ENCODE measurements at regions not wholly inside any gene's neighbourhood (a gene's known extent, or its start where the extent isn't known, plus 50 kb on each side); places are given as distances from the start of the nearest gene placed in this dataset.

DNA sequence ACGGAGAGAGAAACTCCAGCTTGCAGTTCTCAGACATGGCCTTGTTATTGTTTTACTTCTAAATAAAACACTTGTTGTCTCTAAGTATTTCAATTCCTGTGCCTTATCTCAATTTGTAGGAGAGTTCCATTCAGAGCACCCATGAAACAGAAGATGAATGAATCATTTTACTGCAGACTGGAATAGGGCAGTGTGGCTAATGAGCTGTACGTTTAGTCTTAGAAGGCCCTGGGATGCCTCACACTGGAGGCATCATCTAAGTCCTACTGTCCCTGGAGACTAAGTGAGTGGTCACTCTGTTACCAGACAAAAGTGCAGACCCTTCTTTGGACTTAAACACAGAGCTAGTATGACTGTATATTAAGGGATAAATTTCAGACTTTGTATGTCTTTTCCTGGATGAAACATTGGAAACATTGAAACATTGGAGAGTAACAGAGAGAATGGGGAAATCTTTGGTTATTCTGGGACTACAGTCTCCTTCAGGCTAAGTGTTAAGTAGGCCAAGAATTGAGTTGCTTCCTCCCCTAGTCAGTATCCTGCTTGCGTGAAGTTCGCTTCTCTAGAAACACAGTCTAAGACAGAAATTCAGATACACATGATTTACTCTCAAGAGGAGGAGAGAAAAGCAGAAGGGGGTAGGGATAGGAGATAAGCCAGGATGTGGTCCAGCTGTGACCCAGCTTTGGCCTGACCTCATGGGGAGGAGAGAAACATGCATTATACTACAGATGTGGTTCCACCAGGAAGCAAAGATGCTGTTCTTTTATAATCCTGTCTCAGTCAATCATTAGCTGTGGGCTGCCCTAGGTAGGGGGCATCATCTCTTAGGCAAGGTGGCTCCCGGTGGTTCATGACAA is 167.4 kb upstream of the BMP2 start:
- in situ Hi-C loops (cut with HindIII; ENCODE audit: low sequenced_read_pairs): no loop called here
- DNase-seq (ENCODE audit: low read depth, low spot score): no peak
- H3K4me3 ChIP-seq (ENCODE audit: low read depth, low read length): no peak overlapping the region
- TF ChIP-seq, protein P1, sequence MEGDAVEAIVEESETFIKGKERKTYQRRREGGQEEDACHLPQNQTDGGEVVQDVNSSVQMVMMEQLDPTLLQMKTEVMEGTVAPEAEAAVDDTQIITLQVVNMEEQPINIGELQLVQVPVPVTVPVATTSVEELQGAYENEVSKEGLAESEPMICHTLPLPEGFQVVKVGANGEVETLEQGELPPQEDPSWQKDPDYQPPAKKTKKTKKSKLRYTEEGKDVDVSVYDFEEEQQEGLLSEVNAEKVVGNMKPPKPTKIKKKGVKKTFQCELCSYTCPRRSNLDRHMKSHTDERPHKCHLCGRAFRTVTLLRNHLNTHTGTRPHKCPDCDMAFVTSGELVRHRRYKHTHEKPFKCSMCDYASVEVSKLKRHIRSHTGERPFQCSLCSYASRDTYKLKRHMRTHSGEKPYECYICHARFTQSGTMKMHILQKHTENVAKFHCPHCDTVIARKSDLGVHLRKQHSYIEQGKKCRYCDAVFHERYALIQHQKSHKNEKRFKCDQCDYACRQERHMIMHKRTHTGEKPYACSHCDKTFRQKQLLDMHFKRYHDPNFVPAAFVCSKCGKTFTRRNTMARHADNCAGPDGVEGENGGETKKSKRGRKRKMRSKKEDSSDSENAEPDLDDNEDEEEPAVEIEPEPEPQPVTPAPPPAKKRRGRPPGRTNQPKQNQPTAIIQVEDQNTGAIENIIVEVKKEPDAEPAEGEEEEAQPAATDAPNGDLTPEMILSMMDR (IDR thresholded peaks at IDR 0.05; ENCODE audit: low read depth, low read length): no peak

DNA sequence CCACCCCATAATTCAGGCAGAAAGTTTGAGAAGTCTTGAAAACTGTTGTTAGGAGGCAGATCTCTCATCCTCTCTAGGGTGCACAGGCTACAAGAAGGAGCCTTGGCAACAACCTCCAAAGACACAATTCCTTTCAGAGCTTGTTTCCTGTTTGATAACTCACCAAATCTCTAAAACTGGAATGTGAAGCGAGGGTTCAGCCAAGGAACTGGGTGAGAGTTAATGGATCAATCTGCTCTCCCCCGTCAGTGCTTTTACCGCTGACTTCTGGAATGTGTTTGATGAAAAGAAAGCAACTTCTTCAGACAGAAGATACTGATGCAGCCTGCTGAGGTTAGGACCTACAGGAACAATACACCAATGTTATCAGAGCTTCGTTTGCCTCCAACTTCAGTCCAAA is 171.8 kb upstream of the BMP2 start:
- in situ Hi-C loops (cut with HindIII; ENCODE audit: low sequenced_read_pairs): no loop called here
- peak; percentile 43 for DNase-seq (ENCODE audit: low read depth, low spot score)
- H3K4me3 ChIP-seq (ENCODE audit: low read depth, low read length): no peak overlapping the region
- TF ChIP-seq, protein P1 (IDR thresholded peaks at IDR 0.05; ENCODE audit: low read depth, low read length): no peak

DNA sequence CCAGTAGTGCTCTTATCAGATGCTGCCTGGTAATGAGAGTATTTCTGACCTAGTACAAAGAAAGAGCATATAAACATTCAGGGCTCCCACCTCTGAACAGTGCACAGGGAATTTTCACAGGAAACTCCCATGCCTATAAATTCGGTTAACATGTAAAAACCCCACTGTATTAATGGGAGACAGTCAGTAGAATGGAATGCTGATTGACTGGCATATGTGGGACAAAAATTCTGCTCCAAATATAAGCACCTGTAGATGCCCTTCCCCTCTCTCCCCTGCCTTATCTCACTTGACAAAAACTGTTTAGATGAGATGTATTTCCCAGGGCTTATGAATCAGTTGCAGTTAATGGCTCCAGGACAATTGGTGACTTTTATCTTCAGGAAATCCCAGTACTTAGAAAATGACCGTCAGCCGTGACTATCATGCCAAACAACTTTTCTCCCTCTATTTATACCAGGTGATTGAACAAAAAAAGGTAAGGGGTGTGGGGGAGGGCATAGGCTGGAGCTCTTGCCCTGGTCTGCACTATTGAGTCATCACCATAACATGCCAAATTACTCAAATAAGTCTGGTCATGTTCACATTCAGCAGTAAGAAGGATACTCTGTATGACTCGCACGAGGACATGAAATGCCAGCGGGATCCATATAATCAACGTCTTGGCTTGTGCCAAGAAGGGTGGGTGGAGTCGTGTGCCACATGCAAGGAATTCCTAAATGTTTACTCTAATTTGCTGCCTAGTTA is 176.4 kb upstream of the BMP2 start:
- in situ Hi-C loops (cut with HindIII; ENCODE audit: low sequenced_read_pairs): no loop called here
- peak; percentile 81 for DNase-seq (ENCODE audit: low read depth, low spot score)
- TF ChIP-seq, protein P1 (IDR thresholded peaks at IDR 0.05; ENCODE audit: low read depth, low read length): no peak
- no peak overlapping the region for H3K4me3 ChIP-seq (ENCODE audit: low read depth, low read length)

DNA sequence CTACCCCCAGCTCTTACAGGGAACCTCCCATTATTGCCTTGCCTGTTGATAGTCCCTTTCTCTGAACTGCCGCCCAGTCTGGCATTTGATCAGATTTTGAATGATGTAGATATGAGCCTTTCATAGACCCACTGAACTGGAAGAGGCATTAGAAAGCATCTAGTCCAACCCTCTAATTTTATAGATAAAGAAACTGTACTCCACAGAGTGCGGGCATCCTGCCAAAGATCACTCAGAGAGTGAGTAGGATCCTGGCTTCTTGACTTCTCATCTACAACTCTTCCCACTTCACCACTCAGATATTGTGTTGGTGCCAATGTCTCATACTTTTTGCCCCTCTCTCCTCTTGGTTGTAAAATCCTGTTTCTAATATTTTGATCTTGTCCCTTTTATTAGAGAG is 179.2 kb upstream of the BMP2 start:
- in situ Hi-C loops (cut with HindIII; ENCODE audit: low sequenced_read_pairs): no loop called here
- peak; percentile 49 for DNase-seq (ENCODE audit: low read depth, low spot score)
- TF ChIP-seq, protein P1 (IDR thresholded peaks at IDR 0.05; ENCODE audit: low read depth, low read length): no peak
- H3K4me3 ChIP-seq (ENCODE audit: low read depth, low read length): no peak overlapping the region

DNA sequence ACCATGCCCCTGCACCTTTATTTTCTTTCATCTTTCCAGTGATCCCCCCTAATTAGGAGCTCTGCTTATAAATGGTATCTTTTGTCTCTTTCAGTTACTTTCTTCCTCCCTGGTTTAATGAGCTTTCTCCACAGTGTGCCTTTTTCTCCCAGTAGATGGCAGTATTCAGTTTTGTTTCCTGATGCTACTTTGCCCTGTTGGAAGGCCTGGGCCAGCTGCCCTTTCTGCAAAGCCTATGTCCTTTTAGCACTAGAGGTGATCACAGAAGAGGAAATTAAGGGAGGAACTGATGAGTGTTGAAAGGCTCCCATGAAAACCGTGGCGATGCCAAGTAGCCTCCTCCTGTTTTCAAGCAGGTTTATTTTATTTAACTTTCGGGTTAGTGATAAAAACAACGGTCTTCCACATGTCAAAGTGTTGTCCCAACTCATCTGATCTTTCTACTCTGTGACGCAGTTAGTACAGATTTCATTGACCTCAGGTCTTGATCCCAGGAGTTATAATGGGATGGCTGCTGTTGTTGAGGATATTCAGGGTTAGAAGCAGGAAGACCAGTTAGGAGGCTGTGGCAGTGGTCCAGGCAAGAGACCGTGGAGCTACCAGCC is 184.2 kb upstream of the BMP2 start:
- TF ChIP-seq, protein P1 (IDR thresholded peaks at IDR 0.05; ENCODE audit: low read depth, low read length): peak; percentile 79
- DNase-seq (ENCODE audit: low read depth, low spot score): peak; percentile 68
- no peak overlapping the region for H3K4me3 ChIP-seq (ENCODE audit: low read depth, low read length)
- in situ Hi-C loops (cut with HindIII; ENCODE audit: low sequenced_read_pairs): no loop called here

- H3K4me3 ChIP-seq (ENCODE audit: low read depth, low read length): no peak overlapping the region
- in situ Hi-C loops (cut with HindIII; ENCODE audit: low sequenced_read_pairs): no loop called here
- DNase-seq (ENCODE audit: low read depth, low spot score): no peak
- TF ChIP-seq, protein P1 (IDR thresholded peaks at IDR 0.05; ENCODE audit: low read depth, low read length): no peak
Measured at GRCh38 chr20:6582449-6582848, 185.0 kb upstream of the BMP2 start.

Measured in astrocyte of the spinal cord (primary cell).